Right cardiac atrium (tissue), 5 donors: ENCODE measurements at regions not wholly inside any gene's neighbourhood (a gene's known extent, or its start where the extent isn't known, plus 50 kb on each side); places are given as distances from the start of the nearest gene placed in this dataset.

Experiments
- ATAC-seq, 2 donors: fragments of 200-7000 bp; cut with Tn5 transposase; one replicate each; pipeline versions ENCODE4 v1.8.0 to v1.9.1; 2020; ENCODE audit warnings: moderate library complexity in 2 of 2, mild to moderate bottlenecking in 1 of 2
- DNase-seq, 3 donors: peaks; one replicate each; pipeline ENCODE4 v3.0.0-alpha.2; 2020
- H3K27ac ChIP-seq: one replicate; pipeline ENCODE4 v1.5.1; 2013; ENCODE audit warnings: mild to moderate bottlenecking, low read length, control low read depth, moderate library complexity
- H3K27me3 ChIP-seq: one replicate; pipeline ENCODE4 v1.6.1; 2013; ENCODE audit not compliant: control insufficient read depth, insufficient read depth
- H3K4me1 ChIP-seq: one replicate; pipeline ENCODE4 v1.6.1; 2013; ENCODE audit warnings: low read length; ENCODE audit not compliant: control insufficient read depth, insufficient read depth
- H3K4me3 ChIP-seq: one replicate; pipeline ENCODE4 v1.5.1; 2013; ENCODE audit warnings: low read length, control low read depth
- H3K9me3 ChIP-seq: one replicate; pipeline ENCODE4 v1.6.1; 2013; ENCODE audit warnings: low read length; ENCODE audit not compliant: control insufficient read depth
- whole genome bisulfite sequencing: extraction: QIAGEN DNeasy Blood & Tissue Kit; methylation state at CpG from one replicate; pipeline ENCODE4 v1.1.7; 2013; 5-methylcytosine and 5-hydroxymethylcytosine counted together
- intact Hi-C, 4 donors: fragments of 100-400 bp; cut with DNase I; formaldehyde crosslinking; loops; one replicate each; pipeline versions ENCODE4 v1.11.0 to v1.14.0; 2022 to 2023
- donor health status: healthy with polysubstance abuse.
- donor health status: DM: no; HTN: yes; CAD: no.
- donor health status: DM: no; HTN: no; CAD: no.
- donor health status: DM: no; HTN: yes; CAD: no; lungs with severe emphysema.
- donor health status: DM: yes; HTN: yes; CAD: no.

DNA sequence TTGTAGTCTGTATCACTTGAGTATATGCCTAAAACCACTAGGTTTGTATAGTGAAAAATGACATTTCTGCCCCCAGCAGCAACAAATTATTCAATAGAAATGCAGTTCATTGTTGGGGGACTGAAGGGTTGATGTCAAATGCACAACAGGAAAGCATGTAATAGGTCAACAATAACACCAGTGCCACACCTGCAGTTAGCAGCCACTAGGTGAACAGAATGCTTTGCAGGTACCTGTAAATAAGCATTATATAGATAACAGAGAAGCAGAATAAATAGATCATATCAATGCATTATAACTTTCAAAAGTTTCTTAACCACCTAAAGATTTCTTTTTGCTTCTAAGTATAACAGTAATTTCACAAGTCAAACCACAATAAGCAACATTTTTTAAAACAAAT is 435.9 kb upstream of the DMAC1 start:
- H3K9me3 ChIP-seq: no peaks in the 10 kb centered on the region
- no peak overlapping the region for H3K27ac ChIP-seq
- intact Hi-C loops: no loop called here
- DNase-seq (no peak), ATAC-seq (no peak)
- no peaks in the 10 kb centered on the region for H3K27me3 ChIP-seq
- no peaks in the 10 kb centered on the region for H3K4me1 ChIP-seq
- H3K4me3 ChIP-seq: no peak overlapping the region

GRCh38 chr9:8234316-8234715 is 434.7 kb upstream of the DMAC1 start:
- no peak overlapping the region for H3K4me3 ChIP-seq
- WGBS: 72% methylated on average over 3 of the region's 3 CpGs
- H3K27me3 ChIP-seq: no peaks in the 10 kb centered on the region
- DNase-seq (no peak), ATAC-seq (no peak)
- intact Hi-C loops: no loop called here
- H3K4me1 ChIP-seq: no peaks in the 10 kb centered on the region
- no peaks in the 10 kb centered on the region for H3K9me3 ChIP-seq
- H3K27ac ChIP-seq: no peak overlapping the region

- H3K4me1 ChIP-seq: no peaks in the 10 kb centered on the region
- ATAC-seq (no peak), DNase-seq (no peak)
- no peaks in the 10 kb centered on the region for H3K9me3 ChIP-seq
- no peak overlapping the region for H3K4me3 ChIP-seq
- WGBS: 80% methylated on average over 2 of the region's 2 CpGs
- H3K27ac ChIP-seq: no peak overlapping the region
- intact Hi-C loops: no loop called here
- no peaks in the 10 kb centered on the region for H3K27me3 ChIP-seq
Observed at GRCh38 chr9:8232726-8233125, 433.1 kb upstream of the DMAC1 start.

DNA sequence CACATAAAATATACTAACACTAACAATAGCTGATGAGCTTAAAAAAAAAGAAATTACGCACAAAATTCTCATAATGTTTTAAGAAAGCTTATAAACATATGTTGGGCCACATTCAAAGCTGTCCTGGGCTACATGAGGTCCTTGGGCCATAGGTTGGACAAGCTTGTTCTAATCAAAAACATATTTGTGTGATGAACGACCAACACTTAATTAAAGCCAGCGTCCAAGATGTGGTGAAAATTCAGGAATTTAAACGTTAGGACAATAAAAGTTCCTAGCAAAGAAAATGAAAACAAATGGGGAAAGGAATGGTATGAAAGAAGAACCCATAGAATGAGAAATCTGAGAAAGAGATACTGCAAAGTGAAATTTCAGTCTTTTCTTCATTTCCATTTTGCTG is 429.6 kb upstream of the DMAC1 start:
- intact Hi-C loops: no loop called here
- Histone ChIP-seq H3K4me1 (no peaks in the 10 kb centered on the region), H3K4me3 (no peak overlapping the region), H3K27me3 (no peaks in the 10 kb centered on the region), H3K27ac (no peak overlapping the region), H3K9me3 (no peaks in the 10 kb centered on the region)
- ATAC-seq: no peak
- WGBS: 88% methylated on average over 4 of the region's 4 CpGs
- no peak for DNase-seq

DNA sequence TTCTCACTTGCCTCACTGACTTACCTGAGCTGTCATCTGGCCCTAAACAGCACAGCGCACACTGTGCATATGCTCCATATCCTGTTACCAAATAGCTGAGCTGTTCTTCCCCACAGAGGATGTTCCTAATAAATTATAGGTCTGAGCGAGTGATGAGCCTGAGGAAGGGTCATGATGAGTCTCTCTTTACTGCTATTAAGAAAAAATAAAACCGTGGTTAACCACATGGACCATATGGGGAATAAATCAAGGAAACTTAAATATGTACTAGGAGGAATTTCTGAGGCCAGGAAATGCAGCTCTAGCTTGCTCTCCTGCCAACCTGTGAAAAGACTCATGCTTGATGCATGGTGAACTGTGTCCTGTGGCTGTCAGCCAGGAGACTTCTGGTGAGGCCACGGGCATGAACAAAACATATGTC is 424.8 kb upstream of the DMAC1 start:
- no peaks in the 10 kb centered on the region for H3K4me1 ChIP-seq
- no peak for ATAC-seq
- H3K27ac ChIP-seq: no peak overlapping the region
- no peak overlapping the region for H3K4me3 ChIP-seq
- no peak for DNase-seq
- no peaks in the 10 kb centered on the region for H3K9me3 ChIP-seq
- intact Hi-C loops: no loop called here
- 66% methylated on average over 4 of the region's 4 CpGs for WGBS
- H3K27me3 ChIP-seq: no peaks in the 10 kb centered on the region

DNA sequence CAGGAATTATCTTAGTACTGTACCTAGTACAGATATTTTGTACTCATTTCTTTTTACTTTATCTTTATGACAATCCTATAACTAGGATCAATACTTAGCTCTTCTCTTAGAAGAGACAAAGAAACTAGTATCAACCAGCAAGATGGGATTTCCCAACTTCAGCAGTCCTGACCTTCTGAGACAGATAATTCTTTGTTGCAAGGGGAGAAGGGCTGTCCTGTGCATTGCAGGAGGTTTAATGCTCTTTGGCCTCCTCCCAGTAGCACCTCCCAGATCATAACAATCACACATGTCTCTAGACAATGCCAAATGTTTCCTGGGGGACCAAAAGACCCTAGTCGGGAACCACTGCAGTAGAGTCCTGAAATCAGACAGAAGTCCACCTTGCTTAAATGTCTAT is 424.3 kb upstream of the DMAC1 start:
- Histone ChIP-seq H3K9me3 (no peaks in the 10 kb centered on the region), H3K27ac (no peak overlapping the region), H3K4me1 (no peaks in the 10 kb centered on the region), H3K4me3 (no peak overlapping the region), H3K27me3 (no peaks in the 10 kb centered on the region)
- 81% methylated on average over 1 of the region's 1 CpG for WGBS
- ATAC-seq: no peak
- no peak for DNase-seq
- intact Hi-C loops: no loop called here

GRCh38 chr9:8221462-8221861 is 421.9 kb upstream of the DMAC1 start:
- ATAC-seq (no peak), DNase-seq (no peak)
- H3K4me3 ChIP-seq: no peak overlapping the region
- 34% methylated on average over 4 of the region's 4 CpGs for WGBS
- H3K27ac ChIP-seq: no peak overlapping the region
- H3K9me3 ChIP-seq: no peaks in the 10 kb centered on the region
- H3K27me3 ChIP-seq: no peaks in the 10 kb centered on the region
- intact Hi-C loops: no loop called here
- H3K4me1 ChIP-seq: no peaks in the 10 kb centered on the region

DNA sequence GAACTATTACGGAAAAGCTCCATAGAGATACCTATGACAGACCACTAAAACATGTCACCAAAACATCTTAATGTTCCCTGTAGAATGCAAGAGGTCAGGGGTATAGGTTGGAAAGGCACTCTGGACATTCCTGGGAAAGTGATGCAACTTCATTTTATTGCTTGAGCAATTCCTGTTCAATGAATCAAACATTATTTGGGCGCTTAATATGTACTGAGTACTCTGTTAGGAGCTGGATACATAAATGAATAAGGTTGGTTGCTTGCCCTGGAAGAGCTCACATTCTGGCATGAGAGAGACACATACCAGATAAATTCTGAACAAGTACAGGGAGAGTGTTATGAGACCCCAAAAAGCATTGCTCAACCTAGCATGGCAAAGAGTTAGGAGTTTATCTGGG is 408.9 kb upstream of the DMAC1 start:
- H3K27ac ChIP-seq: no peak overlapping the region
- 84% methylated on average over 2 of the region's 2 CpGs for WGBS
- no peaks in the 10 kb centered on the region for H3K9me3 ChIP-seq
- H3K4me1 ChIP-seq: no peaks in the 10 kb centered on the region
- intact Hi-C loops: no loop called here
- H3K4me3 ChIP-seq: no peak overlapping the region
- no peaks in the 10 kb centered on the region for H3K27me3 ChIP-seq
- no peak for DNase-seq
- no peak for ATAC-seq

GRCh38 chr9:8207596-8207995 is 408.0 kb upstream of the DMAC1 start:
- no peak for DNase-seq
- no peaks in the 10 kb centered on the region for H3K9me3 ChIP-seq
- H3K27ac ChIP-seq: no peak overlapping the region
- WGBS: 73% methylated on average over 1 of the region's 1 CpG
- no peak overlapping the region for H3K4me3 ChIP-seq
- intact Hi-C loops: no loop called here
- H3K4me1 ChIP-seq: no peaks in the 10 kb centered on the region
- H3K27me3 ChIP-seq: no peaks in the 10 kb centered on the region
- ATAC-seq: no peak

DNA sequence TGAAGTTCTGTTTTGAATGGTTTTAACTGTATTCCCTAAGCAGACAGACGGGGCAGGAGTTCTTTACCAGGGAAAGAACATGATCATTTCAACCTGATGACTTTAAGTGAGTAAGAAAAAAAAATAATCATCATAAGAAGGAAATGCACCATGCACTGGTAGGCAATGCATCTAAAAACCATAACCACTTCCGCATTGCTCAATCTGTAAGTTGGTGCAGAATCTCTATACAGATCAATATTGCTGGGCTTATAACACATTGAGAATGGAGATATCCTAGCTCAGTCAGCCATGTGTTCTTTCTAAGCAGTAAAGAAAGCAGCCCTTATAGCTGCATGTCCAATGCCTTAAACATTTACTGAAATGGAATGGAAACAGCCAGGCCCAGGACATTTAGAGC is 407.1 kb upstream of the DMAC1 start:
- Histone ChIP-seq H3K4me3 (no peak overlapping the region), H3K4me1 (no peaks in the 10 kb centered on the region), H3K9me3 (no peaks in the 10 kb centered on the region), H3K27me3 (no peaks in the 10 kb centered on the region), H3K27ac (no peak overlapping the region)
- no peak for DNase-seq
- 47% methylated on average over 2 of the region's 2 CpGs for WGBS
- intact Hi-C loops: no loop called here
- no peak for ATAC-seq

DNA sequence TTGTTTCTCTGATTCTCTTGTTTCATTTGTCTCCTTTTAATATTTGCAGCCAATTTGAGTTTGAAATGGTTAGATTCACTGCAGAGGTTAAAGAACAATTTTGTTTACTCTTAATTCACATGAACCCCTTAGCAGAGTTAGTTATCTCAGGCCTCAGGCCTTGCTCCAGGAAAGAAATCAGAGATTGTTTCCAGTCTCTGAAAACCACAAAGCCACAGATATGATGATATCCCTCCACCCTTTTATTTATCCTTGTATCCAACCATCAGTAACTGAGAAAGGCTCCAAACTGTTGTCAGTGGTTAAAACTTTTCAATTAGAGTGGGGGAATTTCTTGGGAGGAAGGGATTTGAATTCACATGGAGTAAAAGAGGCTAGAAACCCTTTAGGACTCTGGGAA is 406.0 kb upstream of the DMAC1 start:
- ATAC-seq: no peak
- Histone ChIP-seq H3K27ac (no peak overlapping the region), H3K9me3 (no peaks in the 10 kb centered on the region), H3K4me1 (no peaks in the 10 kb centered on the region), H3K27me3 (no peaks in the 10 kb centered on the region), H3K4me3 (no peak overlapping the region)
- DNase-seq: no peak
- intact Hi-C loops: no loop called here

GRCh38 chr9:8189881-8190280 is 390.3 kb upstream of the DMAC1 start:
- H3K27me3 ChIP-seq: no peaks in the 10 kb centered on the region
- ATAC-seq (no peak), DNase-seq (no peak)
- H3K9me3 ChIP-seq: no peaks in the 10 kb centered on the region
- no peak overlapping the region for H3K27ac ChIP-seq
- 83% methylated on average over 1 of the region's 1 CpG for WGBS
- H3K4me3 ChIP-seq: no peak overlapping the region
- intact Hi-C loops: loop anchor here in 1 of 4 donors (10.0 kb wide), 1 partner anchor 95 kb away; no protein-coding TSS in a partner anchor
- H3K4me1 ChIP-seq: no peaks in the 10 kb centered on the region
